ENCODE measurements at regions not wholly inside any gene's neighbourhood (a gene's known extent, or its start where the extent isn't known, plus 50 kb on each side); places are given as distances from the start of the nearest gene placed in this dataset.

GRCh38 chr2:84236288-84236687, 222.8 kb downstream of the SUCLG1 start:
- no peak for TF ChIP-seq CTCF (IDR thresholded peaks at IDR 0.05)
- TF ChIP-seq POLR2A (IDR thresholded peaks at IDR 0.05), result no peak

Measured in testis (tissue), 2 donors.